ENCODE measurements at regions not wholly inside any gene's neighbourhood (a gene's known extent, or its start where the extent isn't known, plus 50 kb on each side); places are given as distances from the start of the nearest gene placed in this dataset.

DNA sequence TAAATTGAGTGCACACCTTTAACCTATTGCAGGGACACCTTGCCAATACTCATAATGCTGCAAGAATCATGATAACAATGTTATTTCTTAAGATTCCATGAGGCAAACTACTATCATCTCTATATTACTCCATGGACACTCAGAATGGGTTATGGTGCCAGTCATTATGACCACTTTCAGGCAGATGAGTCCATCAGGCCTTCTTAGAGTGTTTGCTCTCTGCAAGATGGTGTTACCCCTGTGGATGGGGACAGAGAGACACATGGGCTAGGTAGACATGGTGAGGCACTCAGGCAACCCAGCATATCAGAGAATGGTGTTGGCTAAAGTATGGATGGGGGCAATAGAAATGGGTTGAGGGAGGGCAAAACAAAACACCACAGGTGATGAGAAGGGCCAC lies 59.7 kb downstream of the XCL2 start:
- no peak for TF ChIP-seq CTCF (IDR thresholded peaks at IDR 0.05)
- TF ChIP-seq POLR2A (IDR thresholded peaks at IDR 0.05) = no peak
